GM12873 (cell line): ENCODE measurements at regions not wholly inside any gene's neighbourhood (a gene's known extent, or its start where the extent isn't known, plus 50 kb on each side); places are given as distances from the start of the nearest gene placed in this dataset.

Experiments used
- CTCF ChIP-seq: IDR thresholded peaks from 2 replicates; pipeline ENCODE4 v1.5.1; 2012; ENCODE audit warnings: low read depth, mild to moderate bottlenecking, moderate library complexity, low read length, control low read depth; ENCODE audit not compliant: insufficient read depth; ENCODE audit errors: missing control alignments

DNA sequence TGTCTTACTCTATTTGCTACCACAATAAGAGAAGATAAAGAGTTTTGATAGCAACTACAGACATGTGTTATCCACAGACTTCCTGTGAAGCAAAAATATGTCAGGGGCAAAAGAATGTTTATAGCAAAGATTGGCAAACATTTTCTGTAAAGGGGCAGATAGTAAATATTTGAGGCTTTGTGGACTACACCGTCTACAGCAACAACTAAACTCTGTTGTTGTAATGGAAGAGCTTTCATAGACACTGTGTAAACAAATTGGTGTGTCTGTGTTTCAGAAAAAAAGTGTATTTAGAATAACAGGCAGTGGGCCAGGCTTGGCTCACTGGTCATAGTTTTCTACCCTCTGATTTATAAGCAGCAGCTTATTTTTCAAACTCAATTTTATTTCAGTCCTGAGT, 521.4 kb downstream of the ANKRD7 start:
- TF ChIP-seq CTCF, result no peak

- no peak for TF ChIP-seq CTCF
These were observed 523.0 kb downstream of the ANKRD7 start for GRCh38 chr7:118747473-118747872.

GRCh38 chr7:118753479-118753878, 529.0 kb downstream of the ANKRD7 start:
- TF ChIP-seq CTCF, result no peak

GRCh38 chr7:118754608-118755007, 530.1 kb downstream of the ANKRD7 start:
- no peak for TF ChIP-seq CTCF

- TF ChIP-seq CTCF, result no peak
These were observed 530.6 kb downstream of the ANKRD7 start for GRCh38 chr7:118755067-118755625.

DNA sequence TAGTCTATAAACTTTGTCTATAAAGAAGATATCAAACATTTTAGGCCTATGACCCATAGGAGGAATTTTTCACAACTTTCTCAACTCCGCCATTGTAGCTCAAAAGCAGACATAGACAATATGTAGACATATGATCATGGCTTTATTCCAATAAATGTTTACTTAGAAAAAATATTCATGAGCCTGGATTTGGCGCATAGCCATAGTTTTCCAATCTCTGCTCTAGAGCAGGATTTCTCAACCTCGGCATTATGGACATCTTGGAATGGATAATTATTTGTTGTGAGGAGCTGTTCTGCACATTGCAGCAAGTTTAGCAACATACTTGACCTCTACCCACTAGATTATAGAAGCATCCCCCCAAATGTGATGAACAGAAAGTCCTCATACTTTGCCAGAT, 532.6 kb downstream of the ANKRD7 start:
- TF ChIP-seq CTCF, result no peak

- TF ChIP-seq CTCF, result no peak
These were observed 534.1 kb downstream of the ANKRD7 start for GRCh38 chr7:118758582-118758981.
